Activated T-cell treated with anti-CD3 and anti-CD28 coated beads, Interleukin-2, amount 50 U/mL, for 4 hours (primary cell): ENCODE measurements at regions not wholly inside any gene's neighbourhood (a gene's known extent, or its start where the extent isn't known, plus 50 kb on each side); places are given as distances from the start of the nearest gene placed in this dataset.

Experiments used
- ATAC-seq, 2 donors: fragments of 200-7000 bp; cut with Tn5 transposase; one replicate each; pipeline ENCODE4 v1.10.0; 2021
- DNase-seq: peaks from one replicate; pipeline ENCODE4 v3.0.0-alpha.2; 2020
- H3K27me3 Mint-ChIP-seq: one replicate; pipeline ENCODE4 v1.8.0; 2021; ENCODE audit warnings: low read depth, mixed read lengths
- H3K36me3 Mint-ChIP-seq: one replicate; pipeline ENCODE4 v1.8.0; 2022; ENCODE audit warnings: mixed read lengths; ENCODE audit not compliant: insufficient read depth
- H3K4me1 Mint-ChIP-seq: one replicate; pipeline ENCODE4 v1.8.0; 2021; ENCODE audit warnings: low read depth, mixed read lengths
- H3K4me3 Mint-ChIP-seq: one replicate; pipeline ENCODE4 v1.8.0; 2021; ENCODE audit warnings: mild to moderate bottlenecking, moderate library complexity, mixed read lengths
- H3K9me3 Mint-ChIP-seq: one replicate; pipeline ENCODE4 v1.8.0; 2021; ENCODE audit warnings: mixed read lengths

GRCh38 chr11:15728207-15728606, 613.5 kb downstream of the INSC start:
- ATAC-seq (no peak), DNase-seq (no peak)
- H3K36me3 Mint-ChIP-seq, result no peaks in the 10 kb centered on the region
- no peaks in the 10 kb centered on the region for H3K4me1 Mint-ChIP-seq
- no peaks in the 10 kb centered on the region for H3K27me3 Mint-ChIP-seq
- H3K9me3 Mint-ChIP-seq, result no peaks in the 10 kb centered on the region
- no peak overlapping the region for H3K4me3 Mint-ChIP-seq

GRCh38 chr11:15730263-15730994, 615.7 kb downstream of the INSC start:
- H3K4me3 Mint-ChIP-seq, result no peak overlapping the region
- no peak for ATAC-seq
- H3K9me3 Mint-ChIP-seq, result no peaks in the 10 kb centered on the region
- no peak for DNase-seq
- H3K36me3 Mint-ChIP-seq, result no peaks in the 10 kb centered on the region
- H3K27me3 Mint-ChIP-seq, result no peaks in the 10 kb centered on the region
- no peaks in the 10 kb centered on the region for H3K4me1 Mint-ChIP-seq

- Mint-ChIP-seq H3K4me3 (no peak overlapping the region), H3K36me3 (no peaks in the 10 kb centered on the region), H3K27me3 (no peaks in the 10 kb centered on the region), H3K4me1 (no peaks in the 10 kb centered on the region), H3K9me3 (no peaks in the 10 kb centered on the region)
- ATAC-seq, result no peak
- DNase-seq, result no peak
These were observed 616.3 kb downstream of the INSC start for GRCh38 chr11:15730995-15731385.

- no peaks in the 10 kb centered on the region for H3K36me3 Mint-ChIP-seq
- no peaks in the 10 kb centered on the region for H3K27me3 Mint-ChIP-seq
- no peak for ATAC-seq
- no peak overlapping the region for H3K4me3 Mint-ChIP-seq
- no peaks in the 10 kb centered on the region for H3K9me3 Mint-ChIP-seq
- no peak for DNase-seq
- H3K4me1 Mint-ChIP-seq, result no peaks in the 10 kb centered on the region
These were observed 620.6 kb downstream of the SOX6 start for GRCh38 chr11:15735706-15736105.

- ATAC-seq (no peak), DNase-seq (no peak)
- H3K36me3 Mint-ChIP-seq, result no peaks in the 10 kb centered on the region
- H3K27me3 Mint-ChIP-seq, result no peaks in the 10 kb centered on the region
- H3K4me3 Mint-ChIP-seq, result no peak overlapping the region
- H3K4me1 Mint-ChIP-seq, result no peaks in the 10 kb centered on the region
- no peaks in the 10 kb centered on the region for H3K9me3 Mint-ChIP-seq
These were observed 619.0 kb downstream of the SOX6 start for GRCh38 chr11:15737320-15737719.

GRCh38 chr11:15738931-15739330, 617.4 kb downstream of the SOX6 start:
- Mint-ChIP-seq H3K4me1 (no peaks in the 10 kb centered on the region), H3K9me3 (peaks cover under 1% of the 10 kb centered on the region), H3K4me3 (no peak overlapping the region), H3K36me3 (no peaks in the 10 kb centered on the region), H3K27me3 (no peaks in the 10 kb centered on the region)
- ATAC-seq (no peak), DNase-seq (no peak)

GRCh38 chr11:15742626-15743519, 613.5 kb downstream of the SOX6 start:
- peaks cover 5% of the 10 kb centered on the region for H3K9me3 Mint-ChIP-seq
- no peaks in the 10 kb centered on the region for H3K4me1 Mint-ChIP-seq
- ATAC-seq (no peak), DNase-seq (no peak)
- H3K36me3 Mint-ChIP-seq, result no peaks in the 10 kb centered on the region
- no peak overlapping the region for H3K4me3 Mint-ChIP-seq
- H3K27me3 Mint-ChIP-seq, result no peaks in the 10 kb centered on the region

- no peak overlapping the region for H3K4me3 Mint-ChIP-seq
- peaks cover 5% of the 10 kb centered on the region for H3K9me3 Mint-ChIP-seq
- no peaks in the 10 kb centered on the region for H3K27me3 Mint-ChIP-seq
- no peak for ATAC-seq
- DNase-seq, result no peak
- H3K4me1 Mint-ChIP-seq, result no peaks in the 10 kb centered on the region
- H3K36me3 Mint-ChIP-seq, result no peaks in the 10 kb centered on the region
These were observed 611.7 kb downstream of the SOX6 start for GRCh38 chr11:15744693-15745092.

- Mint-ChIP-seq H3K27me3 (no peaks in the 10 kb centered on the region), H3K36me3 (no peaks in the 10 kb centered on the region), H3K4me3 (no peak overlapping the region), H3K4me1 (no peaks in the 10 kb centered on the region), H3K9me3 (peaks cover 5% of the 10 kb centered on the region)
- ATAC-seq (no peak), DNase-seq (no peak)
These were observed 611.1 kb downstream of the SOX6 start for GRCh38 chr11:15745266-15745665.

- Mint-ChIP-seq H3K4me1 (no peaks in the 10 kb centered on the region), H3K27me3 (no peaks in the 10 kb centered on the region), H3K4me3 (no peak overlapping the region), H3K9me3 (peaks cover 5% of the 10 kb centered on the region), H3K36me3 (no peaks in the 10 kb centered on the region)
- no peak for DNase-seq
- no peak for ATAC-seq
These were observed 608.7 kb downstream of the SOX6 start for GRCh38 chr11:15747671-15748070.

- Mint-ChIP-seq H3K27me3 (no peaks in the 10 kb centered on the region), H3K4me3 (no peak overlapping the region), H3K36me3 (no peaks in the 10 kb centered on the region), H3K9me3 (peaks cover 5% of the 10 kb centered on the region), H3K4me1 (no peaks in the 10 kb centered on the region)
- DNase-seq, result no peak
- no peak for ATAC-seq
These were observed 608.2 kb downstream of the SOX6 start for GRCh38 chr11:15748132-15748531.

- no peaks in the 10 kb centered on the region for H3K36me3 Mint-ChIP-seq
- no peaks in the 10 kb centered on the region for H3K4me1 Mint-ChIP-seq
- ATAC-seq (no peak), DNase-seq (no peak)
- no peaks in the 10 kb centered on the region for H3K27me3 Mint-ChIP-seq
- H3K9me3 Mint-ChIP-seq, result peaks cover 5% of the 10 kb centered on the region
- no peak overlapping the region for H3K4me3 Mint-ChIP-seq
These were observed 607.6 kb downstream of the SOX6 start for GRCh38 chr11:15748741-15749140.

- Mint-ChIP-seq H3K4me3 (no peak overlapping the region), H3K9me3 (peaks cover 7% of the 10 kb centered on the region), H3K4me1 (no peaks in the 10 kb centered on the region), H3K27me3 (no peaks in the 10 kb centered on the region), H3K36me3 (no peaks in the 10 kb centered on the region)
- DNase-seq (no peak), ATAC-seq (no peak)
These were observed 605.6 kb downstream of the SOX6 start for GRCh38 chr11:15750535-15751308.

- no peaks in the 10 kb centered on the region for H3K27me3 Mint-ChIP-seq
- ATAC-seq (no peak), DNase-seq (no peak)
- no peaks in the 10 kb centered on the region for H3K4me1 Mint-ChIP-seq
- no peak overlapping the region for H3K4me3 Mint-ChIP-seq
- H3K36me3 Mint-ChIP-seq, result no peaks in the 10 kb centered on the region
- peaks cover 7% of the 10 kb centered on the region for H3K9me3 Mint-ChIP-seq
These were observed 602.1 kb downstream of the SOX6 start for GRCh38 chr11:15754221-15754620.
